ENCODE measurements at regions not wholly inside any gene's neighbourhood (a gene's known extent, or its start where the extent isn't known, plus 50 kb on each side); places are given as distances from the start of the nearest gene placed in this dataset.

DNA sequence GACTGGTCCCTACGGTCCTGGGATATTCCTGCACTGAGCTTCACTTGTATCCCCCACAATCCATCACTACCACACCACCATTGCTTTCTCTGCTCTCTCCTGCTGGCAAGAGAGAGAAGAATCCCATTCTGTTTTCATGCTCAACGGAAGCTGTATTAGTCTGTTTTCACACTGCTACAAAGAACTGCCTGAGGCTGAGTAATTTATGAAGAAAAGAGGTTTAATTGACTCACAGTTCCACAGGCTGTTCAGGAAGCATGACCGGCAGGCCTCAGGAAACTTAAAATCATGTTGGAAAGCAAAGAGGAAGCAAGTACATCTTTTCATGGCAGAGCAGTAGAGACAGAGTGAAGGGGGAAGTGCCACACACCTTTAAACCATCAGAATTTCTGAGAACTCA is 260.4 kb upstream of the LYZL1 start:
- H4K20me1 ChIP-seq (ENCODE audit: control insufficient read depth, insufficient read depth): no peaks in the 10 kb centered on the region
- no peak overlapping the region for H2AFZ ChIP-seq (ENCODE audit: control insufficient read depth, low read depth, low read length)
- H3K27me3 ChIP-seq (replicated peaks in 1 of 2; ENCODE audit: control insufficient read depth in 2 of 2, insufficient read depth in 2 of 2, low read length in 1 of 2): no peaks in the 10 kb centered on the region
- no peaks in the 10 kb centered on the region for H3K9me3 ChIP-seq (replicated peaks; ENCODE audit: control insufficient read depth, insufficient read depth, low read length)
- TF ChIP-seq LARP7 (IDR thresholded peaks at IDR 0.05): no peak
- TF ChIP-seq SRF (IDR thresholded peaks at IDR 0.05; ENCODE audit: low read depth in 2 of 2, low read length in 2 of 2): no peak
- TF ChIP-seq HCFC1 (IDR thresholded peaks at IDR 0.05; ENCODE audit: low read length): no peak
- no peak for TF ChIP-seq SMARCA5 (IDR thresholded peaks at IDR 0.05)
- no peak for TF ChIP-seq FOS (IDR thresholded peaks at IDR 0.05; ENCODE audit: borderline replicate concordance, extremely low read depth, insufficient read length)
- no peak for TF ChIP-seq E2F8 (IDR thresholded peaks at IDR 0.05; ENCODE audit: low read depth, partially characterized antibody)
- no peak for TF ChIP-seq CBX5 (IDR thresholded peaks at IDR 0.05; ENCODE audit: low read depth)
- TF ChIP-seq, protein P1, sequence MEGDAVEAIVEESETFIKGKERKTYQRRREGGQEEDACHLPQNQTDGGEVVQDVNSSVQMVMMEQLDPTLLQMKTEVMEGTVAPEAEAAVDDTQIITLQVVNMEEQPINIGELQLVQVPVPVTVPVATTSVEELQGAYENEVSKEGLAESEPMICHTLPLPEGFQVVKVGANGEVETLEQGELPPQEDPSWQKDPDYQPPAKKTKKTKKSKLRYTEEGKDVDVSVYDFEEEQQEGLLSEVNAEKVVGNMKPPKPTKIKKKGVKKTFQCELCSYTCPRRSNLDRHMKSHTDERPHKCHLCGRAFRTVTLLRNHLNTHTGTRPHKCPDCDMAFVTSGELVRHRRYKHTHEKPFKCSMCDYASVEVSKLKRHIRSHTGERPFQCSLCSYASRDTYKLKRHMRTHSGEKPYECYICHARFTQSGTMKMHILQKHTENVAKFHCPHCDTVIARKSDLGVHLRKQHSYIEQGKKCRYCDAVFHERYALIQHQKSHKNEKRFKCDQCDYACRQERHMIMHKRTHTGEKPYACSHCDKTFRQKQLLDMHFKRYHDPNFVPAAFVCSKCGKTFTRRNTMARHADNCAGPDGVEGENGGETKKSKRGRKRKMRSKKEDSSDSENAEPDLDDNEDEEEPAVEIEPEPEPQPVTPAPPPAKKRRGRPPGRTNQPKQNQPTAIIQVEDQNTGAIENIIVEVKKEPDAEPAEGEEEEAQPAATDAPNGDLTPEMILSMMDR (IDR thresholded peaks at IDR 0.05 in 2 of 3, conservative IDR thresholded peaks at IDR 0.05 in 1 of 3; ENCODE audit: control insufficient read depth in 2 of 3, extremely low read depth in 1 of 3, insufficient read depth in 1 of 3, low read depth in 3 of 3, low read length in 3 of 3): no peak
- TF ChIP-seq E2F4 (IDR thresholded peaks at IDR 0.05; ENCODE audit: low read depth, low read length): no peak
- no peak for TF ChIP-seq POLR2AphosphoS2 (IDR thresholded peaks at IDR 0.05; ENCODE audit: low read depth, low read length)
- no peak for TF ChIP-seq RUNX3 (IDR thresholded peaks at IDR 0.05; ENCODE audit: low read length)
- no peak for TF ChIP-seq RAD21 (IDR thresholded peaks at IDR 0.05; ENCODE audit: insufficient read depth, low read depth, low read length)
- H3K4me3 ChIP-seq: no peak overlapping the region
- SMC1A ChIA-PET (ENCODE audit: uncharacterized antibody, unreplicated experiment): no interaction called here
- H3K79me2 ChIP-seq (ENCODE audit: control insufficient read depth, insufficient read depth, low read length): no peaks in the 10 kb centered on the region
- H3K36me3 ChIP-seq (ENCODE audit: control insufficient read depth in 2 of 2, insufficient read depth in 2 of 2, low read length in 1 of 2): no peaks in the 10 kb centered on the region
- FAIRE-seq (no peak), ATAC-seq (no peak), DNase-seq (ENCODE audit: low read depth, low spot score) (no peak)
- BruUV-seq (replicated peaks): no TSS peak
- H3K4me2 ChIP-seq (ENCODE audit: control insufficient read depth, insufficient read depth): no peak overlapping the region
- WGBS (ENCODE audit: insufficient coverage, insufficient replicate concordance, low lambda C conversion rate, missing lambda C conversion rate): 5% methylated on average over 3 of the region's 3 CpGs
- intact Hi-C loops (cut with micrococcal nuclease; ENCODE audit: unreplicated experiment) (no loop called here), in situ Hi-C loops (cut with MboI) (no loop called here)
- H3K9ac ChIP-seq (ENCODE audit: control insufficient read depth, insufficient read depth, low read length): no peak overlapping the region
- RAD21 ChIA-PET (ENCODE audit: unreplicated experiment): no interaction called here
- CTCF ChIA-PET: no interaction called here
- peaks cover 2% of the 10 kb centered on the region; the same call in 1 of the 2 replicates for H3K4me1 ChIP-seq (ENCODE audit: control insufficient read depth, insufficient read depth, low read length)
- no peak overlapping the region for H3K27ac ChIP-seq (ENCODE audit: control insufficient read depth, insufficient read depth)
- POLR2A ChIA-PET: no interaction called here

All from GM12878 (cell line).